Thyroid gland (tissue), 4 donors: ENCODE measurements at regions not wholly inside any gene's neighbourhood (a gene's known extent, or its start where the extent isn't known, plus 50 kb on each side); places are given as distances from the start of the nearest gene placed in this dataset.

Experiments
- CTCF ChIP-seq, 6 experiments: fragments of 200-600 bp in 3 of 6; fragments of 450-650 bp in 3 of 6; sonication (generic) in 3 of 6; IDR thresholded peaks; one replicate each; pipeline ENCODE4 v1.5.1; 2016 to 2019; ENCODE audit warnings: antibody characterized with exemption in 6 of 6, mild to moderate bottlenecking in 2 of 6, inconsistent platforms in 1 of 6, moderate library complexity in 1 of 6
- POLR2A ChIP-seq, 2 donors: fragments of 450-650 bp; IDR thresholded peaks; one replicate each; pipeline ENCODE4 v1.6.1; 2017; ENCODE audit warnings: antibody characterized with exemption in 2 of 2, mild to moderate bottlenecking in 2 of 2, moderate library complexity in 1 of 2

GRCh38 chr2:121043827-121044222 is 241.2 kb downstream of the TFCP2L1 start:
- TF ChIP-seq POLR2A (IDR thresholded peaks at IDR 0.05) (no peak), CTCF (IDR thresholded peaks at IDR 0.05) (no peak)
